ENCODE measurements at regions not wholly inside any gene's neighbourhood (a gene's known extent, or its start where the extent isn't known, plus 50 kb on each side); places are given as distances from the start of the nearest gene placed in this dataset.

DNA sequence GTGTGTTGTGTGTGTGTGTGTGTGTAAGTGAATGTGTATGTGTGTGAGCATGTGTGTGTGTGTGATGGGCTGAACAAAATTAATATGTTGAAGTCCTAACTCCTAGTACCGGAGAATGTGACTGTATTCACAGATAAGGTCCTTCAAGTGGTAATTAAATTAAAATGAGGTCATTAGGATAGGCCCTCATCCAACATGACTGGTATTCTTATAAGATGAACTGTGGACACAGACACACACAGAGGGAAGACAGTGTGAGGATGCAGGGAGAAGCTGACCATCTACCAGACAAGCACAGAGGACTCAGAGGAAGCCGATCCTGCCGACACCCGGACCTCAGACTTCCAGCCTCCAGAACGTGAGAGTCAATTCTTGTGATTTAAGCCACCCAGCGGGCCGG lies 91.2 kb upstream of the PGBD5 start:
- TF ChIP-seq, protein P1, sequence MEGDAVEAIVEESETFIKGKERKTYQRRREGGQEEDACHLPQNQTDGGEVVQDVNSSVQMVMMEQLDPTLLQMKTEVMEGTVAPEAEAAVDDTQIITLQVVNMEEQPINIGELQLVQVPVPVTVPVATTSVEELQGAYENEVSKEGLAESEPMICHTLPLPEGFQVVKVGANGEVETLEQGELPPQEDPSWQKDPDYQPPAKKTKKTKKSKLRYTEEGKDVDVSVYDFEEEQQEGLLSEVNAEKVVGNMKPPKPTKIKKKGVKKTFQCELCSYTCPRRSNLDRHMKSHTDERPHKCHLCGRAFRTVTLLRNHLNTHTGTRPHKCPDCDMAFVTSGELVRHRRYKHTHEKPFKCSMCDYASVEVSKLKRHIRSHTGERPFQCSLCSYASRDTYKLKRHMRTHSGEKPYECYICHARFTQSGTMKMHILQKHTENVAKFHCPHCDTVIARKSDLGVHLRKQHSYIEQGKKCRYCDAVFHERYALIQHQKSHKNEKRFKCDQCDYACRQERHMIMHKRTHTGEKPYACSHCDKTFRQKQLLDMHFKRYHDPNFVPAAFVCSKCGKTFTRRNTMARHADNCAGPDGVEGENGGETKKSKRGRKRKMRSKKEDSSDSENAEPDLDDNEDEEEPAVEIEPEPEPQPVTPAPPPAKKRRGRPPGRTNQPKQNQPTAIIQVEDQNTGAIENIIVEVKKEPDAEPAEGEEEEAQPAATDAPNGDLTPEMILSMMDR (IDR thresholded peaks at IDR 0.05 in 4 of 5, conservative IDR thresholded peaks at IDR 0.05 in 1 of 5): no peak
- TF ChIP-seq POLR2A (IDR thresholded peaks at IDR 0.05): no peak

All from gastrocnemius medialis (tissue), 4 donors.